Ectodermal cell (in vitro differentiated cells): ENCODE measurements at regions not wholly inside any gene's neighbourhood (a gene's known extent, or its start where the extent isn't known, plus 50 kb on each side); places are given as distances from the start of the nearest gene placed in this dataset.
A peak's percentile ranks its signal among the peaks of the same experiment; 100 is the strongest.
"Not testable (repeated sequence)": the region's sequence is repeated elsewhere in the genome, so short reads cannot be mapped to it uniquely, and the experiment has no call there.

Source experiments
- H3K27ac ChIP-seq: 2 replicates; pipeline ENCODE4 v1.7.0; 2013; ENCODE audit warnings: mild to moderate bottlenecking, low read depth, low read length; ENCODE audit not compliant: insufficient read depth, poor library complexity, severe bottlenecking
- H3K27me3 ChIP-seq: 2 replicates; pipeline ENCODE4 v1.7.0; 2013; ENCODE audit warnings: mild to moderate bottlenecking, low read length; ENCODE audit not compliant: insufficient read depth, control insufficient read depth, poor library complexity, severe bottlenecking
- H3K36me3 ChIP-seq: one replicate; pipeline ENCODE4 v1.7.0; 2013; ENCODE audit warnings: low read length; ENCODE audit not compliant: control insufficient read depth, insufficient read depth
- H3K4me1 ChIP-seq: one replicate; pipeline ENCODE4 v1.7.0; 2013; ENCODE audit warnings: low read length; ENCODE audit not compliant: control insufficient read depth, insufficient read depth
- H3K4me3 ChIP-seq: 2 replicates; pipeline ENCODE4 v1.7.0; 2013; ENCODE audit warnings: low read depth, low read length, control low read depth; ENCODE audit not compliant: insufficient read depth
- H3K9me3 ChIP-seq: 2 replicates; pipeline ENCODE4 v1.7.0; 2013; ENCODE audit warnings: mild to moderate bottlenecking, low read length, moderate library complexity; ENCODE audit not compliant: control insufficient read depth
- WGBS, 2 experiments: methylation state at CpG; one replicate each; pipeline ENCODE4 v1.1.7; 2013; ENCODE audit warnings: missing lambda C conversion rate in 2 of 2; 5-methylcytosine and 5-hydroxymethylcytosine counted together

GRCh38 chr10:16199216-16199615 lies 237.6 kb upstream of the PTER start:
- Histone ChIP-seq H3K27ac (no peak overlapping the region), H3K4me1 (no peaks in the 10 kb centered on the region), H3K27me3 (no peaks in the 10 kb centered on the region), H3K4me3 (no peak overlapping the region), H3K9me3 (no peaks in the 10 kb centered on the region), H3K36me3 (peaks cover 3% of the 10 kb centered on the region)
- 94 to 100% methylated on average over 3 of the region's 4 CpGs for WGBS, 2 experiments

GRCh38 chr10:16223618-16224017 lies 213.2 kb upstream of the PTER start:
- not testable (repeated sequence) for H3K27me3 ChIP-seq, H3K4me1 ChIP-seq, H3K27ac ChIP-seq, H3K36me3 ChIP-seq, H3K9me3 ChIP-seq, H3K4me3 ChIP-seq
- WGBS, 2 experiments: 100% methylated on average over 1 of the region's 1 CpG; no CpG with 5 or more reads in 1 of the 2 experiments

DNA sequence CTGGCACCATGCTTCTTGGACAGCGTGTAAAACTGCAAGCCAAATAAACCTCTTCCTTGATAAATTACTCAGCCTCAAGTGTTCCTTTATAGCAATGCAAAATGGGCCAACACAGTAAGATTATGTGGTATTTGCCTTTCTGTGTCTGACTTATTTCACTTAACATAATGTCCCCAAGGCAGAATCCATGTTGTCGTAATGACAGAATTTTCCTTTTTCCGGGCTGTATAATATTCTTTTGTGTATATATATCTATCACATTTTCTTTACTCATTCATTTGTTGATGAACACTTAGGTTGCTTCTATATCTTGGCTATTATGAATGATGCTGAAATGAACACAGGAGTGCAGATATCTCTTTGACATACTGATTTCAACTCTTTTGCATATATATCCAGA lies 209.1 kb upstream of the PTER start:
- Histone ChIP-seq H3K9me3 (no peaks in the 10 kb centered on the region), H3K27ac (no peak overlapping the region), H3K4me3 (no peak overlapping the region), H3K4me1 (no peaks in the 10 kb centered on the region), H3K27me3 (no peaks in the 10 kb centered on the region), H3K36me3 (no peaks in the 10 kb centered on the region)
- 94 to 100% methylated on average over 1 of the region's 3 CpGs for WGBS, 2 experiments

- H3K27me3 ChIP-seq: no peaks in the 10 kb centered on the region
- no peak overlapping the region for H3K27ac ChIP-seq
- no peak overlapping the region for H3K4me3 ChIP-seq
- no peaks in the 10 kb centered on the region for H3K36me3 ChIP-seq
- no peaks in the 10 kb centered on the region for H3K4me1 ChIP-seq
- no peaks in the 10 kb centered on the region for H3K9me3 ChIP-seq
- WGBS, 2 experiments: 96 to 100% methylated on average over 2 of the region's 2 CpGs
Measured at GRCh38 chr10:16231176-16231575, 205.6 kb upstream of the PTER start.

DNA sequence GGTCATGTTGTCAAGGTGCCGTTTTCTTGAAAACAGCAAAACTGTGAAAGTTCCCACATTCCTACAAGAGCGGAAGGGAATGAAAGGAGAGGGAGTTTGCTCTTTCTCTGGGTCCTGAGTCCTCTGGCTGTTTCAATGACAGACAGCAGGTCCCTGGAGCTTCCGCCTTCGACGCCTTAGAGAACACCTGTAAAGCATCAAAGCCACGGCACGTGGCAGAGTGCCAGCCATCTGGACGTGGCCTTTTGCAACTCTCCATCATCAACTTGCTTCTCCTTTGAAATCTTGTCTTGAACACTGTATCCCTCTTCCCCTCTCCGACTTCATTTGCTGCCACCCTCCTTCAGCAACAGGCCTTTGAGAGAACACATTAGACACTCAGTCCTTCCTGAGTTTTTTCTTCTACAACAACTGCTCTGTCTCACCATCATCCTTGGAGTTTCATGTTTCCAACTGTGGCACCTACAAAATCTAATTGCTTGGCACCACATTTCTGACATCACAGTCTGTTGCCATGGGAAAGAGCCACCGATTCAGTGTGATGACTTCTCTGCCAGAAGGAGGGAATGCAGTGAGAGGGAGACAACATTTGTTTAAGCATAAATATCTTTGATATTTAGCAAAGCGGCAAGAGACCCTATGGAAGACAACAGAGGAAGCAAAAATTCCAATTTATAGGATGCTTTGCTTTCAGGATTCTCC lies 204.9 kb upstream of the PTER start:
- 94 to 95% methylated on average over 11 of the region's 11 CpGs for WGBS, 2 experiments

GRCh38 chr10:16232441-16232840 lies 204.4 kb upstream of the PTER start:
- Histone ChIP-seq H3K27me3 (no peaks in the 10 kb centered on the region), H3K4me3 (no peak overlapping the region), H3K36me3 (no peaks in the 10 kb centered on the region), H3K4me1 (no peaks in the 10 kb centered on the region), H3K27ac (no peak overlapping the region), H3K9me3 (no peaks in the 10 kb centered on the region)
- 92 to 100% methylated on average over 1 of the region's 1 CpG for WGBS, 2 experiments

More for the DNA sequence above, 204.9 kb upstream of the PTER start:
- Histone ChIP-seq H3K9me3 (no peaks in the 10 kb centered on the region), H3K4me3 (no peak overlapping the region), H3K27me3 (no peaks in the 10 kb centered on the region), H3K27ac (no peak overlapping the region), H3K36me3 (no peaks in the 10 kb centered on the region), H3K4me1 (no peaks in the 10 kb centered on the region)

GRCh38 chr10:16234916-16235315 lies 201.9 kb upstream of the PTER start:
- no peak overlapping the region for H3K27ac ChIP-seq
- 96 to 98% methylated on average over 2 of the region's 2 CpGs for WGBS, 2 experiments
- no peaks in the 10 kb centered on the region for H3K36me3 ChIP-seq
- H3K9me3 ChIP-seq: no peaks in the 10 kb centered on the region
- H3K4me3 ChIP-seq: no peak overlapping the region
- no peaks in the 10 kb centered on the region for H3K27me3 ChIP-seq
- H3K4me1 ChIP-seq: no peaks in the 10 kb centered on the region

- Histone ChIP-seq H3K4me3 (no peak overlapping the region), H3K27me3 (no peaks in the 10 kb centered on the region), H3K9me3 (no peaks in the 10 kb centered on the region), H3K36me3 (no peaks in the 10 kb centered on the region), H3K4me1 (peaks cover 8% of the 10 kb centered on the region), H3K27ac (peak overlapping the region; percentile 65)
- 83 to 89% methylated on average over 3 of the region's 3 CpGs for WGBS, 2 experiments
Measured at GRCh38 chr10:16242446-16242845, 194.4 kb upstream of the PTER start.

GRCh38 chr10:16242859-16243613 lies 193.8 kb upstream of the PTER start:
- Histone ChIP-seq H3K4me3 (no peak overlapping the region), H3K9me3 (no peaks in the 10 kb centered on the region), H3K27ac (peak overlapping the region; percentile 76), H3K27me3 (no peaks in the 10 kb centered on the region), H3K36me3 (no peaks in the 10 kb centered on the region), H3K4me1 (peaks cover 8% of the 10 kb centered on the region)

DNA sequence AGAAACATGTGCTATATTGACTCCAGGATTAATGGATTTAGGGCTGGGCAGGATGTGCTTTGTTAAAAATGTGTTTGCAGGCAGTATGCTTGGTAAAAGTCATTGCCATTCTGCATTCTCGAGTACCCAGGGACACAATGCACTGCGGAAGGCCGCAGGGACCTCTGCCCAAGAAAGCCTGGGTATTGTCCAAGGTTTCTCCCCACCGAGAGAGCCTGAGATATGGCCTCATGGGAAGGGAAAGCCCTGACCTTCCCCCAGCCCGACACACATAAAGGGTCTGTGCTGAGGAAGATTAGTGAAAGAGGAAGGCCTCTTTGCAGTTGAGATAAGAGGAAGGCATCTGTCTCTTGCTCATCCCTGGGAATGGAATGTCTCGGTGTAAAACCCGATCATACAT lies 186.7 kb upstream of the PTER start:
- H3K4me1 ChIP-seq, H3K27me3 ChIP-seq, H3K4me3 ChIP-seq, H3K9me3 ChIP-seq, H3K36me3 ChIP-seq, H3K27ac ChIP-seq: not testable (repeated sequence)
- 90 to 95% methylated on average over 6 to 7 of the region's 7 CpGs for WGBS, 2 experiments
